ENCODE measurements at regions not wholly inside any gene's neighbourhood (a gene's known extent, or its start where the extent isn't known, plus 50 kb on each side); places are given as distances from the start of the nearest gene placed in this dataset.
"Not testable (repeated sequence)": the region's sequence is repeated elsewhere in the genome, so short reads cannot be mapped to it uniquely, and the experiment has no call there.

DNA sequence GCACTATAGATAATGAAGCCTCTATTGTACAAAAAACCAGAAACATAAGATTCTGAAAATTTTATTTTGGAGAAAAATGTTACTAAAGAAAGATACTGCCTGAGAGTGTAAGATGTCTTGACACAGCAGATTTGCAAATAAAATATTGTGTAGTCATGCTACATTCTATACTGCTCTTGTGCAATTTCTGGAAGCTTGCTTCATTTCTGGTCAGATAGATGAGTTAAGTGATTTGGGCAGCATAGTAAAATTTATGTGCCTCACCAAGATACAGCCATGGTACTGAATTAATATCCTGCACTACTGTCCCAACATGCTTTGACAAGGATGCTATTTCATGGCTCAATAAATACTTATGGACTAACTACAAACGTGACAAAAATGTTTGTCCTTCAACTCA is 55.1 kb upstream of the STARD13 start:
- DNase-seq = no peak

DNA sequence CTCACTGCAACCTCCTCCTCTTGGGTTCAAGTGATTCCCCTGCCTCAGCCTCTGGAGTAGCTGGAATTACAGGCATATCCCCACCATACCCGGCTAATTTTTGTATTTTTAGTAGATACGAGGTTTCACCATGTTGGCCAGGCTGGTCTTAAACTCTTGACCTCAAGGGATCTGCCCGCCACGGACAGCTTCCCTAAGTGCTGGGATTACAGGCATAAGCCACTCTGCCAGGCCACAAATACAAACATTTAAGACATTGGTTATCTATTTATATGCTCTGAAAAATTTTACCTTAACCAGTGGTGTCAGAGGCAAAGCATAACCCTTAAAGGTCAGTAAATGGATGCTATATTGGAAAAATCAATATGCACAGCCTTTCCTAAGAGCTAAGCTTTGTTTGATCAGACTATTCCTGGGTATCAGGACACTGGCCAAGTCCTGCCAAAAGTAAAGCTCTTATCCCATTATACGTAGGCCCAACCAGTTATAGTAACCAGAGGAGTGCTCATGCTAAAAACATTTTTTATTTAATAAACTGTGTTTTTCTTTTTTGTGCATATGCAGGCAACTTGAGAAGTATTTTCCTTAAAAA is 56.4 kb upstream of the STARD13 start:
- DNase-seq = no peak

DNA sequence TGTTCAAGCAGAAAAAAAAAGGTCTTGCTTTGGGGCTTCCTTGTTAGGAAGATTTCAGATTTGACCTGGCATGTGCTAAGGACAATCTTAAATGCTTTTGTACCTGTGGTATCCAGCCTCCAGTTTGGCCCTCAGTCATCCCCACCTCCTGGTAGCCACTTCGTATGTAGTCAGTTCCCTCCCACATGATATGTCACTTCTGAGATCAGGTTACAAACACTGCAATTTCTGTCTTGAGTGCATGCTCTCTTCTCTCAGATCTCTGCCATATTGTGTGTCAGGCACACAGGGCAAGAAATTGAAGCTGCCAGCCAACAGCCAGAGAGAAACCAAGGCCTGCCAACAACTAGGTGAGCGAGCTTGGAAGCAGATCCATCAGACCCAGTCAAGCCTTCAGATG is 60.3 kb upstream of the STARD13 start:
- DNase-seq = no peak

DNA sequence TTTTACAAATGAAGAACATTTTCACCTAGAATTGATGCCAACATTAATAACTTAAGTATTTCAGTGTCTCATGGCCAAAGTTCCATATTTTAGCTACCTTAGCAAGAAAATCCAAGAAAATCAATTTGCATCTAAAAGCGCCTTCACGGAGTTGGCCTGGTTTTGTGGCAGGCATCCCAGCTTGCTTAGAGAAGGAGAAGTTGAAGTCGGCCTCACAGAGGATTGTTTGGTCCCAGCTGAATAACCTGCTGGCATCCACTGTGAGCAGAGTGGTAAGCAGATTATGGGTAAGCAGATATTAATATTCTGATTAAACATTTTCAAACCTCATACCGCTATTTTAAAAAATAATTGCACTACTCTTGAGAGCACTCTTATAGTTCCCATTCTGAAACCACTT is 62.3 kb upstream of the STARD13 start:
- DNase-seq = no peak

DNA sequence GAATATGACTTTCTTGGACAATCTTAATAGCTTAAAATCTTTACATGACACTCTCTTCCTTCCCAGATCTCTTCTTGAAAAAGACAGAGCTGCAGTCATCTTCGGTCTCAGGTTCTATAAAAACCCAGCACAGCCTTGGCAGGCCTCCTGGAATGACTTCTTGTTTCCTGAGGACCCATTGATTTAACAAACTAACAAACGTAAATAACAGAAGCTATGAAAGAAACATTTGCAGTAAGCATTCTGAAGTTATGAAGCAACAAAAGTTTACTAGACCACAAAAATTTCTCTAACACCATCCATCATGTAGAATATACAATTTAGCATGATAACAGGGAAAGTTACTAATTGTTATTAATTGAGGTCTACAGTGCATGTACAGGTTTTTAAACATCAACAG is 62.8 kb upstream of the STARD13 start:
- no peak for DNase-seq

DNA sequence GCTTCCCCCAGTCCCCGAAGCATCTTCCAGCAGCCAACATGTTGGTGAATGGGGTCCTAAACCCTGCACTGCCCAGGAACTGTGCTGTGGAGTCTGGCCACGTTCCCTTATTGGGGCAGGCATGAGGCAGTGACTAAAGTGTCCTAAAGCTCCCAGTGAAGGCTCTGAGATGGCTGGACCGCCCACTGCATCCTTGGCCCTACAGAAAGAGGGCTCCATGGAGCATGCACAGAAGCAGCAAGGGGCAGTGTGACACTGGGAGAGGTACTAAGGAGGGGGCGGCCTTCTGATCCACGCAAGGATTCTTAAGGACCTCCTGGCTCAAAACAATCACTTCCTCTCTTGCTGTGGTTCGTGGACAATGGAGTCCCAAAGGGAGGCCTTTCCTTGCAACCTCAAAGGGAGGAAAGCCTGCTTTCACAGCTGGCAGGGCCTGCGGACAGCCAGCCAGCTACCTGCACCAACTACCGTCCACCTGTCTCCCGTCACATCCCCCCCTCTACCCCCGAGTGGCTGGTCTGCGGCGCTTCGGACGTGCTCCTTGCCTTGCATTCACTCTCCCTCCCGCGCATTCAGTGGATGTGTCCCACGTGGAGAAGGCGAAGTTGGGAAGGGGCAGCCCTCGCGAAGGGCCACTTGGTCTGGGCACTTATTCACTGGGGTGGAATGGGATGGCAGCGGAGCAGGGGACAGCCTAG is 63.9 kb upstream of the STARD13 start:
- DNase-seq = no peak

DNA sequence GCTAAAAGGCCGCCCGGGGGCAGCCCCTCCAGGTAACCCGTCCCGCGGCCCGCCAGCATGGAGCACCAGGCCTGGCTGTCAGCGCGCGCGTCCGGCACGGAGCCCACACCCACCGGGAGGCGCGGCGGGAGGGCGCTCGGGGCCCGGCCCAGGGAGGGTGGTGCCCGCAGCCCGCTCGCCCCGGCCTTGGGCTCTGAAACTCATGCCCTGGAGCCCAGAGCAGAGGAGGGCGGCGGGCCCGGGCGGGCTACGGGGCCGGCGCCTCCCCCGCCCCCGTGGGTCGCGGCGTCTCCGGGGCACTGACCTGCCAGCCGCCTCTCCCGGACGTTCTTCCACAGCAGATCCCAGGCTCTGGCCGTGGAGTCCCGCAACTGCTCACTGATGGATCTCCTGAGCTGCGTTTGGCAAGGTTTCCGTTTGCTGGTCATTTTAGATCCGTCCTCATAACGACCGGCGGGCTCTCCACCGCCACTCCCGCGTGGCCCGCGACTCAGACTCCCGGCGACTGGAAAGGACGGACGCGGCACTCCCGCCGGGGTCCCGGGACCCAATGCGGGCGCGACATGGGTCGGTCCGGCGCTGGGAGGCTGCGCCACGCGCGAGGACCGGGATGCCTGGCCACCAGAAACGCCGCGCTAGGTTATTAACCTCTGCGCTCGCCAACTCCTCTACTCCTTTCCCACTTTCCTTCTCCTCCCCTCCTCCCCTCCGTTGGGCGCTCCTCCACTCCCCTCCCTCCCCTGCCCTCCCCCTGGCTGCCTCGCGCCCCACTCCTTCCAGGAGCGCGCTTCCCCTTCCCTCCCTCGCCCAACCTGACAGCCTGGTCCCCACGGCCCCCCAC is 64.7 kb upstream of the STARD13 start:
- peak in 1 of 2 experiments; percentile 54 for DNase-seq

DNA sequence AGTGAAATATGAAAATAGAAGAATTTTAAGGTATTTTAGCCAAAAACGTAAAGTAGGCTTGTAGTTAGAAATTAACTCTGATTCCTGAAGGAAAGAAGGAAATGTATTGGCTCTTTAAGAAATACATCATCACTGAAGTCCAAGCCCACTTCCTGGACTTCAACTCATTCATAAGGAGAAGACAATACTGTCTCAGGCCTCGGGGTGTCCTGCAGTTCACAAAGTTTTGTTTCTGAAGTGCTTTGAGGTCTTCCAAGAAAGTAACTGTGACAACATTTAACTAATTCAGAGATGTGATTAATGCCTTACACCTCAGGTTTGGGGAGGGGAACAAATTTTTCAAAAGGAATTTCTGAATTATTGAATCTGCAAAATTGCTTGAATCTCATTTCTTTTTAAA is 65.8 kb upstream of the STARD13 start:
- DNase-seq = no peak

DNA sequence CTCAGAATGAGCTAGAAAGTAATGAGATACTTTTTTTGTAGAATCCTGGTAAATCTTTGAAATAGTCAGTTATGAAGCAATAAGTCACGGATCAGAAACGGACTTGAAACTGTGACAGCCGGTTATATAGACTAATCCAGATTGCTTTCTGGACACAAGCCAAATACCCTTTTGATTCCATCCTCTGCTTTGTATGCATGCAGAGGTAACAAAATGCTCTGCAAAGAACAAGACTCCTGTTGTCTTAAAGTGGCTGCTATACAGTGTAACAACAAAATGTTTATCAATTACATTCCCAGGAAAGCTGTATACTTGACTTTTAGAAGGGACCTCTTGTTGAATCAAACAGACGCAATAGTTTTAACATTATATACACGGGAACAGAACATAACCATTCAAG is 66.5 kb upstream of the STARD13 start:
- DNase-seq = peak in 1 of 2 experiments; percentile 9

DNA sequence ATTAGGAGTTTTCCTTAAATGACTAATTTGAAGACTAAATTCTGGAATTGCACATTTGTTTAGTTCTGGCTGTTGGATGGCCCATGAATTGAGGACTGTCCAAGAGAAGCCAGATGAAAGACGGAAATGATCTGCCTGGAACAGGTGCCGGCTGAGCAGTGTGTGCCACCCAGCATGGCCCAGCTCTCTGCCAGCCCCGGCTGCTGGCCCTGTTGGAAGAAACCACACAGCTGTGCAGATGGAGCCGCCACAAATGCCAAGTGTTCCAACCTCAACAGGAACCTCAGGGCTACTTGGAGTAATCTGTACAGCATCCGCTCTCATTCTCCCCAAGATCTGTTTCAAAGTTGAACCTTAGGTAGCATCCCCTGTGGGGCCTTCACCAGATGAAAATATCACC is 67.0 kb upstream of the STARD13 start:
- DNase-seq = no peak

DNA sequence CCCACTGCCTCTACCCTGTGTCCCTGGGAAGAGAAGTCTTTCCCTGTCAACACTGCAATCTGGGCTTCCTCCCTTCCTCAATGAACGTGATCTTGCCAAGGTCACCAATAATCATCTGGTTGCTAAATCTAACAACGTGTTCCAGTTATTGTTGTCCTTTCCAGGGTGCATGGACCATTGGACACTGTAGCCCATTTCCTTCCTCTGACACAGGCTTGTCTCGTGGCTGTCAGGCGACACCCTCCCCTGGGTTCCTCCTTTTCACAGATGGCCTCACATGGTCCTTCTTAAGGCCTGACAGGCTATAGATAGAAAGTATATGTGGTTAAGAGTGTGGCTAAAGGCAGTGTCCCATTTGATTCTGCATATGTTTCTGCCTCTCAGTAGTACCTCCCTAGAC is 67.7 kb upstream of the STARD13 start:
- no peak for DNase-seq

DNA sequence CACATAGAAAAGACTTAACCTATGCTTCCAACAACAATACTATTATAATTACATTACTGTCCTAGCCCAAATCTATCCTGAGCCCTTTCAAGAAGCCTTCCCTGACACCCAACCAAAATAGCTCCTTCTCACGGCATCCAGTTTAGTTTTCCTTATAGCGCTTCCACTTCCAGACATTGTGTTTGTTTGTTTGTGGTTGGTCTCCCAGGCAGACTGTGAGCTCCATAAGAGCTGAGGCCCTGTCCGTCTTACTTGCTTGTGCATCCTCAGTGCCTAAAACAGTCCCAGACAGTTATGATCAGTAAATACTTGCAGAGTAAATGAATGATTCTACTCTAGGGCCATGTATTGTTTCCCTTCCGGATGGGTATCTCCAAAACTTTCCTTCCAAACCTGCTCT is 68.1 kb upstream of the STARD13 start:
- DNase-seq = no peak

DNA sequence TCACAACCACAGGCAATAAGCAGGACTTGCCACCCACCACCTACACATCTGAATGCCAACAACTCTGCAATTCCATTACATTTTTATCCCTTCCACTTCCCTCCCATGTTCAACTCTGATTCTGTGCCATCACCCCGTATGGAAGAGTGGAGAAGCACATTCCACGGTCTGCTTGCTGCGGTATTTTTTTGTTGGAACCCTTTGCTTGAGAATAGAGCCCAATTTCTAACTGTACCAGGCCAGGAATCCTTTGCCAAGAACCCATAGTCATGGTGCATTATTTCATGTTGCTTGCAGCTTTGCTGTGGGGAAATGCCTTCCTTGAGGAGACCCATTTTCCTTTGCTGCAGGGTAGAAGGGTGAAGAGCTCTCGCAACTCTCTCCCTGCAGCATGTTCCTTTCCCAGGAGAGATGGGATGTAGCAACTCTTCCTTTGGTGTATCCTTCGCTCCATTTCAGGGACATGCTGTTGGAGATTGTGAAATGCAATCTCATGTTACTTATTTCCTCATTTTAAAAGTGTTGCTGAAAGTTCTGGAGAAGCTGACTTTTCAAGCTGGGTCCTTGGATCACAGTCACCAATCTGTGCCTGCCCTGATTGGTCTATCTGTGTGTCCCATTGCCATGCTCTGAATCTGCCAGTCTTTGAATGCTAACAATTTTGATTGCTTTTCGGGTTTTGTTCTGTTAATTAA is 69.8 kb upstream of the STARD13 start:
- DNase-seq = no peak

DNA sequence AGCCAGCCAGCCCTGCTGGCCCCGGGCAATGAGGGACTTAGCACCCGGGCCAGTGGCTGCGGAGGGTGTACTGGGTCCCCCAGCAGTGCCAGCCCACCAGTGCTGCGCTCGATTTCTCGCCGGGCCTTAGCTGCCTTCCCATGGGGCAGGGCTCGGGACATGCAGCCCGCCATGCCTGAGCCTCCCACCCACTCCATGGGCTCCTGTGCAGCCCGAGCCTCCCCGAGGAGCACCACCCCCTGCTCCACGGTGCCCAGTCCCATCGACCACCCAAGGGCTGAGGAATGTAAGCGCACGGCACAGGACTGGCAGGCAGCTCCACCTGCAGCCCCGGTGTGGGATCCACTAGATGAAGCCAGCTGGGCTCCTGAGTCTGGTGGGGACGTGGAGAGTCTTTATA is 72.5 kb upstream of the STARD13 start:
- DNase-seq = not testable (repeated sequence)

DNA sequence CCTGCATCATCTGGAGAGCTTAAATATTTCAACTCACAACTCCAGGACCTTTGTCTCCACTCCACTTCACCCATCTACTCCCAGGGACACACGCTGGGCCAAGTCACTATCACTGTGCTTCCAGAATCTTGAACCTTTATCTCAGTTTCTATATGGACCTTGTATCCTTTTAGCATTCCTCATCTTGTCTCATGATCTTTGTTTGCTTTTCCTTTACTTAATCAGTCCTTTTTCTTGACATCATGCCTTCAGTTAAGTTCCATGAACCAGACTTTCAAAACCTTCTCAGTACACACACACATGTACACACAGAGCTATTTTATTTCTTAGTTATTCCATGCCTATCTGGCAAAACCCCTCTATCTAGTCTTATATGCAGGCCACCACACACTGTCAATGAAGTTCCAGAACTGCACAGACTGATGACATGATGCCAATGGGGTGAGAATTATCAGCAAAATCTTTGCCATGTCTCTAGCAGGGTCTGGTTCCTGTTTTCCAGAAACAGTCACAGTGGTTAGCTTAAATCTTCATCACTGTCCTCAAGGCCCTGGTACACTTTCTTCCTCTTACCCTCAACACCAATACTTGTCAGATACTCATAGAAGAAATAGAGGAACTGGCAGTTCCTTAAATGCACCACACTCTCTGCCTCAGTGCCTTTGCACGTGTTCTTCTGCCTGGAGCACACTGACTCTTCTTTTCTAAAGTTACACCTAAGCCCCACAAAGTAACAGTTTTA is 77.6 kb upstream of the STARD13 start:
- no peak for DNase-seq

DNA sequence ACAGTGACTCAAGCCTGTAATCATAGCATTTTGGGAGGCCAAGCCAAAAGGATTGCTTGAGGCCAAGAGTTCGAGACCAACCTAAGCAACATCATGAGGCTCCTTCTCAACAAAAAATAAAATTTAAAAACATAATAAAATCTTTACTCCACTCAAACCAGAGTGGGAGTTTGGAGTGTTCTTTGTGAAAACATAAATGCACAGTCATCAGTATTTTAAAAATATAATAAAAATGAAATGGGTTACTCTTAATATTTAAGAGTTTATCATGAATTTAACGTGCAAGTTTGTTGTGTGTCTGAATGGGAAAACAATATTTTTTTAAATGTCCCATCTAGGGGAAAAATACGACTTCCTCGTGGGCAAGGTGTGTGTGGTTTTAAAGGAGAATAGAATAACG is 78.6 kb upstream of the STARD13 start:
- no peak for DNase-seq

DNA sequence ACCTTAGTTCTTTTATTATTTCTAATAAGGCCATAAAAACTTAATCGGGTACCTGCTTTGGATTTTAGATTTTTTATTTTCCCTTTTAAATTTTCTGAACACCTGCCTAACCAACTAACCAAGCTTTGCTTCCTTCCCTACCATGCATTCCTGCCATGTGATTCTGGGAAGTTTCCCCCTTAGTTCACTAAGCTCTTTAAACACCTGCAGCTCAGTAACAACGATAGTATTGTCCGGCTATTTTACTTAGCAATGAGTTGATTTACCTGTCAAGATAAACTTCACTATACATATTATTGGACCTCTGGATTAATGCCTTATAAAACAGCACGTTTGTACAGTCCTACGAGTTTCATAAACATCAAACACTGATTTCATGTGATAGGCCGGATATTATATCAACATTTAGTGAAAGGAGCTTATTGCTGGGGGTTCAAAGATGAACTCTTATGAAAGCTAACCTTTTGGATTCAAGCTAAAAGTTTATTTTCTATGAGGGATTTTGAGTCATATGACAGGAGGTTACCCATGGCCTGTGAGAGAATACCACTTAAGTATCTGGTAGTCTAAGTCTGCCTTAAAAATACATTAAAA is 81.0 kb upstream of the STARD13 start:
- peak in 1 of 2 experiments; percentile 31 for DNase-seq

DNA sequence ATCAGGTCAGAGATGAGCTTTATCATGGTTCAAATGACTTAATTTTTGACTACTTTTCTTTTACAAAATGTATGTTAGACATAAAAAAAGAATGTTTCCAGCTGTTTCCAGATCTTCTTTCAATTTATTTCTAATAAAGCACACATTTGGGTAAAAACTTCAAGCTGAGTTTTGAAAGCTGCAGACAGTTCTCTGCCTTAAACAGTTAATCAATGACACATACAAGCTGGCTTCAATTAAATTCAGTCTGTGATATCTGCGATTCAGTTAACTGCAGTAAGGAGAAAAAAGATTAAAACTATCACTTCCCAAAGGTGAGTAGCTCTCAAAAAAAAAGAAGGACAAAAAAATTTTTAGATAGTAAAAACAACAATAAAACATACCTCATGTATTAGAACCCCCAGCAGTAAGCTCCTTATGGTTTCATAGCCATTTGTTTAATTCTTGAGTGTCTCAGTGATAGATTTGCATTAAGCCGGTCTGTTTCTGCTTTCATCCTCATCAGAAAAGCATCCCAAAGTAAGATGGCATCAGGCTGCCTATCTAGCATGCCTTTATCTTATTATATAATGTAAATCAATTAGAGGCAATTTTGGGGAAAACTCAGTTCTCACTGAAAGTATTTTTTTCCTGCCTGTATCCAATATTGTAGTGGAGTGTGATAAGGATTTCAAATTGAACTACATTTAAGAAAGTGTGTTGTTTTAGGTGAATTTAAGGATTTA is 81.8 kb upstream of the STARD13 start:
- no peak for DNase-seq

DNA sequence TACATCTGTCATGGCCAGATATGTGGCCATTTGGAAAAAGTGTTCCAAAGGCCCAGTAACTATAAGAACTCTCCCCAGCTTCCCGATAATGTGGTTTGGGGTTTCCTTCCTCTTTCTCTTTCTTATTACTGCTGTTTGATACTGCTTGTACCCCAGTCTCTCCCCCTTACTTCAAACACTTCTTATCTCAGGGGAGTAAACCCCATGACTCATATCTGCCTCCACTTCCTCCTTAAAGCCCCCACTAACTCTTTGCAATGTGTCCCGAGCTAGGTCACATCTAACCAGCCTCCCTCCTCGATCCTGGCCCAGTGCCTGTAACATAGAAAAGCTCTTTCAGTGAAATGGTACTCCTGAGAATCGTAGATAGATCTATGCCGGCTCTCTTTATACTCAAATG is 82.4 kb upstream of the STARD13 start:
- DNase-seq = no peak

DNA sequence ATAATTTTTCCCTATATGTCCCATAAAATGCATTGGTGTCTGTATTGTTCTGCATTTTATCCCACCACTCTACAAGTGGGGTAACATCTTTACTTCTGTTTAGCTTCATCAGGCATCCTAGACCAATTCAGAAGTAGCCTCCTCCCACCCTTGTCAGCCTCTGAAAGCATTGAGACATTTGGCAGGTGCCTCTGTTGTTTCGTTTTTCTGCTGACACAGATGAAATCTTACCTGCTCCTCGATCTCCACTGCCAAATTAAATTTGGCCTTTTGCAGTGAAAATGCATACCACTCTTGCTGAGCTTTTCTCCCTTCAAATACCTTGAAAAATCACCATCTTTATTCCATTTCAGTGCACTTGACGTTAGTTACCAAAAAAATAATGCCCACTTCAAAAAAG is 83.5 kb upstream of the STARD13 start:
- DNase-seq = no peak

DNA sequence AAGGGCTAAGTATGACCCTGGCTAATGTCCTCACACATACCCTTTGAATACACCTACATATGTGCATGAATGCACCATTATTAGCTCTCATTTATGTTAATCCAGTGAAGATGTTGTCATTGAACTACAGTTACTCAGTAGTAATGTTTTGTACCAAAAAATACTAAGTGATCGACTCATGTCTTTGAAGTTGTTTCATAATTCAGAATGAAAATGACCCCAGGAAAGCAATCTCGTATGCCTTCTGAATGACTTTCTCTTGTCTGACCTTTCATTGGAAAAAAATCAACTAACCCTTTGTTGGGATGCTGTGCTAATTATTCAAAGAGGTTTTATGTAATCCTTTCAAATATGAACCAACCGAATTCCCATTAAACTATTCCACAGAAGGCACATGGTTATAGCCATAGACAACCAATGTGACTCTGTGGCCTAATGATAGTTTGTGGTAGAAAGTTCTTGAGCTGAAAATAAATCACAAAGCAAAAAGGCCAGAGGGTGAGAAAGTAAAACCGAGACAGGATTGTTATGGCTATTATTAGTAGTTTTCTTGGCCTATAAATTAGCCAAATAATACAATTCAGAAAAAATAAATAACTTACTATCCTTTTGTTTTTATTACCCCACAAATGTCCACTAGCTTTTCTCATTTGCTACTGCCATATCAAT is 86.8 kb upstream of the STARD13 start:
- DNase-seq = no peak

Measured in NCI-H526 (cell line).